ENCODE measurements at regions not wholly inside any gene's neighbourhood (a gene's known extent, or its start where the extent isn't known, plus 50 kb on each side); places are given as distances from the start of the nearest gene placed in this dataset.

DNA sequence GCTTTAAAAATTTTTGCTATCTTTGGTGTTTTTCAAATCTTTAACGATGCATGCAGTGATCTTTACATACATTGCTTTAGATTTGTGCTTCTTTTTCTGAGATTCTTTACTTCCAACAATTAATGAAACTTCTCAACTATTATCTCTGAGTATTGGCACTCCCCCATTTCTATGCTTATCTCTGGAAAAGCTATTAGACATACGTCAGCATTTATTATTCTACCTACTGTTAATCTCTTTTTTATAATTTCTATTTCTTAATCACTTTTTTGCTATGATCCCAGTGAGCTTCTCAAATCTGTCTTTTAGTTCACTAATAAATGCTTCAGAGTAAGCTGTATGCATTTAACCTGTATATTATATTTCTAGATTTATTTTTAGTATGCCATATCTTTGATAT, 264.2 kb upstream of the TFAP2D start:
- TF ChIP-seq, protein P1, sequence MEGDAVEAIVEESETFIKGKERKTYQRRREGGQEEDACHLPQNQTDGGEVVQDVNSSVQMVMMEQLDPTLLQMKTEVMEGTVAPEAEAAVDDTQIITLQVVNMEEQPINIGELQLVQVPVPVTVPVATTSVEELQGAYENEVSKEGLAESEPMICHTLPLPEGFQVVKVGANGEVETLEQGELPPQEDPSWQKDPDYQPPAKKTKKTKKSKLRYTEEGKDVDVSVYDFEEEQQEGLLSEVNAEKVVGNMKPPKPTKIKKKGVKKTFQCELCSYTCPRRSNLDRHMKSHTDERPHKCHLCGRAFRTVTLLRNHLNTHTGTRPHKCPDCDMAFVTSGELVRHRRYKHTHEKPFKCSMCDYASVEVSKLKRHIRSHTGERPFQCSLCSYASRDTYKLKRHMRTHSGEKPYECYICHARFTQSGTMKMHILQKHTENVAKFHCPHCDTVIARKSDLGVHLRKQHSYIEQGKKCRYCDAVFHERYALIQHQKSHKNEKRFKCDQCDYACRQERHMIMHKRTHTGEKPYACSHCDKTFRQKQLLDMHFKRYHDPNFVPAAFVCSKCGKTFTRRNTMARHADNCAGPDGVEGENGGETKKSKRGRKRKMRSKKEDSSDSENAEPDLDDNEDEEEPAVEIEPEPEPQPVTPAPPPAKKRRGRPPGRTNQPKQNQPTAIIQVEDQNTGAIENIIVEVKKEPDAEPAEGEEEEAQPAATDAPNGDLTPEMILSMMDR (optimal IDR thresholded peaks at IDR 0.05 in 1 of 3, IDR thresholded peaks at IDR 0.05 in 1 of 3, conservative IDR thresholded peaks at IDR 0.05 in 1 of 3; ENCODE audit: extremely low read depth in 1 of 3, insufficient read depth in 2 of 3, low read length in 3 of 3): no peak
- no peak for TF ChIP-seq EZH2 (IDR thresholded peaks at IDR 0.05; ENCODE audit: low read length)

Measured in keratinocyte (primary cell).